ENCODE measurements at regions not wholly inside any gene's neighbourhood (a gene's known extent, or its start where the extent isn't known, plus 50 kb on each side); places are given as distances from the start of the nearest gene placed in this dataset.

GRCh38 chr1:114314098-114314497, 160.4 kb upstream of the SYT6 start:
- no peak for TF ChIP-seq CTCF (IDR thresholded peaks at IDR 0.05; ENCODE audit: control extremely low read depth, extremely low read depth, low read depth, missing control alignments)
- CTCF ChIA-PET = interaction anchor here (0.7 kb wide), 1 partner anchor 14 kb away, joined by 3 read pairs; no protein-coding TSS in a partner anchor
- POLR2A ChIA-PET = no interaction called here
- no peak for DNase-seq (ENCODE audit: extremely low spot score)

- TF ChIP-seq CTCF (IDR thresholded peaks at IDR 0.05; ENCODE audit: control extremely low read depth, extremely low read depth, low read depth, missing control alignments) = no peak
- POLR2A ChIA-PET = no interaction called here
- no peak for DNase-seq (ENCODE audit: extremely low spot score)
- CTCF ChIA-PET = no interaction called here
These were observed 157.1 kb upstream of the SYT6 start for GRCh38 chr1:114310695-114311271.

DNA sequence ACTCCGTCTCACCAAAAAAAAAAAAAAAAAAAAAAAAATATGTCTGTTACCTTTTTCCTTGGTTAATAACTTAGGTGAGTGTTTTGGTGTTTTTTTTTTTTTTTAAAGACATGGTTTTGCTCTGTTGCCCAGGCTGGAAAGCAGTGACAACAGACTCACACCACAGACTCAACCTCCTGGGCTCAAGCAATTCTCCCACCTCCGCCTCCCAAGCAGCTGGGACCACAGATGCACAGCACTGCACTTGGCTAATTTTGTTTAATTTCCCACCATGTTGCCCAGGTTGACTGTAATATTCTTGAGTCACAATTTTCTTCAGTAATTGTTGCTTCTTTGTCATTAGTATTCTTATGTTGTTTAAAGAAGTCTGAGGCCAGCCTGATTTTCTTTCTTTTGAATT, 149.2 kb upstream of the SYT6 start:
- DNase-seq (ENCODE audit: extremely low spot score) = no peak
- ChIA-PET POLR2A (no interaction called here), CTCF (interaction anchor here (1.3 kb wide), 1 partner anchor 20 kb away, joined by 4 read pairs; no protein-coding TSS in a partner anchor)
- TF ChIP-seq CTCF (IDR thresholded peaks at IDR 0.05; ENCODE audit: control extremely low read depth, extremely low read depth, low read depth, missing control alignments) = no peak

- ChIA-PET CTCF (interaction anchor here (1.3 to 2.4 kb wide), 2 partner anchors 15 to 17 kb away, joined by 3 to 9 read pairs; no protein-coding TSS in a partner anchor), POLR2A (no interaction called here)
- no peak for DNase-seq (ENCODE audit: extremely low spot score)
- TF ChIP-seq CTCF (IDR thresholded peaks at IDR 0.05; ENCODE audit: control extremely low read depth, extremely low read depth, low read depth, missing control alignments) = no peak
These were observed 145.8 kb upstream of the SYT6 start for GRCh38 chr1:114299331-114299975.

DNA sequence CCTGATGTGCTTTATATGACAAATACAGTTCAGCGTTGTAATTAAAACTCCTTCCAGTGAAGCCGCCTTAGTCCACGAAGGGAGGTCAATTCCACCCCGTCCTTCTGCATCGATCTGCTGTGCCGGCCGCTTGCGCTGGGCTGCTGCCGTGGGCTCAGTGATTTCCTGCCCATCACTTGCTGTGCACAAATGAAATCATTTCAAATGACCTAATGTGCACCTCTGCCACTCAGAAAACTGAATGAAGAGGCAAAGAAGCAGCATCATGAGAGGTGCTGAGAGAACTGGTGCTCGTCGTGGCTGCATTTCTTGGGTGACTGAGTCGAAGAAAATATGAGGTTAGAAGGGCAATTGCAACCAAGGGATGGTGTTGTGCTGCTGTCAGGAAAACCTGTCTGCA, 144.3 kb upstream of the SYT6 start:
- DNase-seq (ENCODE audit: extremely low spot score) = no peak
- ChIA-PET CTCF (interaction anchor here (2.4 kb wide), 1 partner anchor 15 kb away, joined by 9 read pairs; no protein-coding TSS in a partner anchor), POLR2A (no interaction called here)
- no peak for TF ChIP-seq CTCF (IDR thresholded peaks at IDR 0.05; ENCODE audit: control extremely low read depth, extremely low read depth, low read depth, missing control alignments)

DNA sequence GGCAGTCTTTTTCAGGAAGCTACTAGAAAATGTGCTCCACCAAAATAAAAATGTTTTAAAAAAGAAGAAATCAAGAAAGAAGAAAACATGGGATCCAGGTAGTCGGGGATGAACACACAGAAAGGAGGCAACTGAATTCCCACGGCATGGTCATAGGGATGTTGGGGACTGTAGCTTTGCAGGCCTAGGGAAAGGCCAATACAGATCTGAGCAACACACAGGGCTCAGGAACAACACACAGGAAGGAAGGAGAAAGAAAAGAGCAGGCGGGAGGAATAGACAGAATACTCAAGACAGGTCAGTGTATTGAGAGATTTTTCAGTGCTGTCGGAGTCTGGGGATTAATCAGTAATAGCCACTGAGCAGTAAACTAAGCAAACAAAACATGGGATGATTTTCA, 142.7 kb upstream of the SYT6 start:
- POLR2A ChIA-PET = no interaction called here
- DNase-seq (ENCODE audit: extremely low spot score) = no peak
- no peak for TF ChIP-seq CTCF (IDR thresholded peaks at IDR 0.05; ENCODE audit: control extremely low read depth, extremely low read depth, low read depth, missing control alignments)
- CTCF ChIA-PET = no interaction called here

Data from GM10248 (cell line).